Gastroesophageal sphincter (tissue), 3 donors: ENCODE measurements at regions not wholly inside any gene's neighbourhood (a gene's known extent, or its start where the extent isn't known, plus 50 kb on each side); places are given as distances from the start of the nearest gene placed in this dataset.

Source experiments
- CTCF ChIP-seq, 4 experiments: fragments of 200-600 bp in 2 of 4; fragments of 450-650 bp in 2 of 4; sonication (generic) in 1 of 4; IDR thresholded peaks; one replicate each; pipeline ENCODE4 v1.5.1; 2017 to 2019; ENCODE audit warnings: antibody characterized with exemption in 4 of 4, mild to moderate bottlenecking in 2 of 4, moderate library complexity in 2 of 4
- EP300 ChIP-seq: sonication (generic); formaldehyde crosslinking; IDR thresholded peaks from one replicate; pipeline ENCODE4 v1.6.1; 2017; ENCODE audit warnings: antibody characterized with exemption, mild to moderate bottlenecking

GRCh38 chr18:34385311-34385710 is 160.6 kb upstream of the NOL4 start:
- no peak for TF ChIP-seq CTCF (IDR thresholded peaks at IDR 0.05)
- TF ChIP-seq EP300 = no peak
